UCSD-AML1 (cell line): ENCODE measurements at regions not wholly inside any gene's neighbourhood (a gene's known extent, or its start where the extent isn't known, plus 50 kb on each side); places are given as distances from the start of the nearest gene placed in this dataset.

ENCODE experiments used
- DNase-seq: peaks from one replicate; lab custom pipeline; 2025; ENCODE audit not compliant: unreplicated experiment; lab: John Stamatoyannopoulos, UW

GRCh38 chr2:21920721-21921120, 797.0 kb downstream of the TDRD15 start:
- DNase-seq, result no peak

- no peak for DNase-seq
Measured at GRCh38 chr2:21924640-21925285, 801.0 kb downstream of the TDRD15 start.

- no peak for DNase-seq
Measured at GRCh38 chr2:21928292-21928691, 804.5 kb downstream of the TDRD15 start.

GRCh38 chr2:21930226-21930625, 806.5 kb downstream of the TDRD15 start:
- no peak for DNase-seq

GRCh38 chr2:21939967-21940366, 816.2 kb downstream of the TDRD15 start:
- DNase-seq, result no peak

- no peak for DNase-seq
Measured at GRCh38 chr2:21944536-21944935, 820.8 kb downstream of the TDRD15 start.

GRCh38 chr2:21945658-21946057, 821.9 kb downstream of the TDRD15 start:
- DNase-seq, result no peak

GRCh38 chr2:21947046-21947445, 823.3 kb downstream of the TDRD15 start:
- DNase-seq, result no peak

GRCh38 chr2:21966139-21966538, 842.4 kb downstream of the TDRD15 start:
- no peak for DNase-seq

- no peak for DNase-seq
Measured at GRCh38 chr2:21970971-21971370, 847.2 kb downstream of the TDRD15 start.

- no peak for DNase-seq
Measured at GRCh38 chr2:21972586-21972985, 848.8 kb downstream of the TDRD15 start.

GRCh38 chr2:21981127-21981526, 857.4 kb downstream of the TDRD15 start:
- DNase-seq, result no peak

- no peak for DNase-seq
Measured at GRCh38 chr2:21993002-21993401, 869.2 kb downstream of the TDRD15 start.

- DNase-seq, result no peak
Measured at GRCh38 chr2:21996339-21996738, 872.6 kb downstream of the TDRD15 start.

GRCh38 chr2:21999522-21999921, 875.8 kb downstream of the TDRD15 start:
- DNase-seq, result no peak

GRCh38 chr2:22002066-22002465, 878.3 kb downstream of the TDRD15 start:
- no peak for DNase-seq

- DNase-seq, result no peak
Measured at GRCh38 chr2:22003270-22003669, 879.5 kb downstream of the TDRD15 start.

GRCh38 chr2:22011048-22011447, 887.3 kb downstream of the TDRD15 start:
- no peak for DNase-seq

- DNase-seq, result no peak
Measured at GRCh38 chr2:22020091-22020742, 896.4 kb downstream of the TDRD15 start.

- no peak for DNase-seq
Measured at GRCh38 chr2:22027345-22028005, 903.7 kb downstream of the TDRD15 start.

- no peak for DNase-seq
Measured at GRCh38 chr2:22035361-22035830, 911.6 kb downstream of the TDRD15 start.

- DNase-seq, result no peak
Measured at GRCh38 chr2:22037274-22037673, 913.5 kb downstream of the TDRD15 start.
